Omental fat pad (tissue), 3 donors: ENCODE measurements at regions not wholly inside any gene's neighbourhood (a gene's known extent, or its start where the extent isn't known, plus 50 kb on each side); places are given as distances from the start of the nearest gene placed in this dataset.

Experiments used
- ATAC-seq: fragments of 150-250 bp; one replicate; pipeline ENCODE4 v1.9.1; 2016; ENCODE audit warnings: mild to moderate bottlenecking, moderate library complexity; ENCODE audit not compliant: low FRiP score
- DNase-seq: peaks from one replicate; pipeline ENCODE4 v3.0.0-alpha.2; 2019; ENCODE audit warnings: low spot score
- TF ChIP-seq, protein P1 (sequence below), 3 donors: fragments of 450-650 bp; IDR thresholded peaks; one replicate each; pipeline ENCODE4 v1.5.1; 2016 to 2017; ENCODE audit warnings: antibody characterized with exemption in 3 of 3, mild to moderate bottlenecking in 3 of 3, moderate library complexity in 2 of 3

DNA sequence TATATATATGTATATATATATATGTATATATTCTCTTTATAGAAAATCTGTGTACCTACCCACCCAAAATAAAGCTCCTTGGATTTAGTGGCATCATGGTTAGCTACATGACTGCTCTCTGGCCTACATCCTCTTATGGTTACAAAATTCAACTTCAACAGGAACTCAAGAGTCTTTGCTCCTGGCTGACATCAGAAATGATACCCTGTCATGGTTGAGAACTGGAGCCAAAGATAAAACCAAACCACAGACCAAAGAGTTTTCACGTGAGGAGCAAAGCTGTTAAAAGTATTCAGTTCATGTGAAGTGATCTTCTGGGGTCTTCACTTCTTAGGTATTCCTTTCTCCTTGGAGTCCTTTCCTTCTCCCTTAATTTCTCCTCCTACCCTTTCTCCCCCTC lies 476.3 kb downstream of the SOX11 start:
- no peak for ATAC-seq
- DNase-seq, result no peak
- TF ChIP-seq, protein P1, sequence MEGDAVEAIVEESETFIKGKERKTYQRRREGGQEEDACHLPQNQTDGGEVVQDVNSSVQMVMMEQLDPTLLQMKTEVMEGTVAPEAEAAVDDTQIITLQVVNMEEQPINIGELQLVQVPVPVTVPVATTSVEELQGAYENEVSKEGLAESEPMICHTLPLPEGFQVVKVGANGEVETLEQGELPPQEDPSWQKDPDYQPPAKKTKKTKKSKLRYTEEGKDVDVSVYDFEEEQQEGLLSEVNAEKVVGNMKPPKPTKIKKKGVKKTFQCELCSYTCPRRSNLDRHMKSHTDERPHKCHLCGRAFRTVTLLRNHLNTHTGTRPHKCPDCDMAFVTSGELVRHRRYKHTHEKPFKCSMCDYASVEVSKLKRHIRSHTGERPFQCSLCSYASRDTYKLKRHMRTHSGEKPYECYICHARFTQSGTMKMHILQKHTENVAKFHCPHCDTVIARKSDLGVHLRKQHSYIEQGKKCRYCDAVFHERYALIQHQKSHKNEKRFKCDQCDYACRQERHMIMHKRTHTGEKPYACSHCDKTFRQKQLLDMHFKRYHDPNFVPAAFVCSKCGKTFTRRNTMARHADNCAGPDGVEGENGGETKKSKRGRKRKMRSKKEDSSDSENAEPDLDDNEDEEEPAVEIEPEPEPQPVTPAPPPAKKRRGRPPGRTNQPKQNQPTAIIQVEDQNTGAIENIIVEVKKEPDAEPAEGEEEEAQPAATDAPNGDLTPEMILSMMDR (IDR thresholded peaks at IDR 0.05), result no peak

DNA sequence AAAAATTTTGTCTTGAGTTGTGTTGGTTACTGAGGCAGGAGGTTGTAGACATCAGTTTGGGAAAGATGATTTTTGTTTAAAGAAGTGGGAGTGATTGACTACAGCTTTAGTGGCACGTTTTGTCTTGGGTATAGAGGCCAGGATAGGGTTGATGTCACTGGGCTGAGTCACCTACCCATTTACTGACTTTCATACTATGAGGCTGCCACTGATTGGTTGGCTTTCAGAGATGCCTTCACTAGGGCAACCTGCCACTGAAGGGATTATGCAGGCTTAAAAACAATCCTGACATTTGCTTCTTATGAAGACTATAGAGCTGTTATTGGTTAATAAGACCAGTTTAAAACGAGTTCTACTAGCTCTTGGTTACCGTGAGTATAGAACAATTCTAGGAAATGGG lies 479.1 kb downstream of the SOX11 start:
- TF ChIP-seq, protein P1 (IDR thresholded peaks at IDR 0.05), result no peak
- ATAC-seq (no peak), DNase-seq (no peak)

DNA sequence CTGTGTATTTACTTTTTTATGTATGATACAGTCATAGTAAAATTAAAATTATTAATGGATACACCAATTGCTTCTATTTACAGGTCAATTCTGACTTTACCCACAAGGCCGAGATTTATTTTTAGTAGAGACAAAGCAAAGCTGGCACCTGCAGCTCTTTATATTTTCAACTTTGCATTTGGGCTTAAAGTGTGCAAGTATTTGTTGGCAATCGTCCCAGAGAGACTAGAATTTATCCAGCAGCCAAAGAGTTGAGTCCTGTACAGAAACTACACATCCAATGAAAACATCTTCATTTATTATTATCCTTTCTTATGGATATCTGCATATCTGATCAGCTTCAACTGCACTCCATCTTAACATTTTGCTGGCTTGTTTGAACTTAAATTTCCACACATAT lies 485.6 kb downstream of the SOX11 start:
- DNase-seq, result no peak
- TF ChIP-seq, protein P1 (IDR thresholded peaks at IDR 0.05), result no peak
- no peak for ATAC-seq

DNA sequence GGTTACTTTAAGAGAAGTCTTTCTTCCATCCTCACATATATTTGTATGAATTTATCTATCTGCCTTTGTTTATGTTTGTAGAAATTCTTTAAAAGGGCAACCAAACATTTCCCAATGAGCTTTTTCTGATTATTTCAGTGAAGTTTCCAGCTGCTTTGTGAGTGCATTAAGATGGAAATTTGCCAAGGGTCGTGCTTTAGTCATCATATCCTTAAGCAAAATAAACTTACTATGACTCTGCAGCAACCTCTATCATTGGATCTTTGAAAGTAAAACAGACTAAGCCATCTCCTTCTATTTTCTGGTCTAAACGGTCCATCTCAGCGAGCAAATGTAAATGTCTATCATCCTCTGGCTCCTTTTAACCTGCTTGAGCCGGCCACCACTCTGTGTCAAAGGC lies 489.3 kb downstream of the SOX11 start:
- no peak for ATAC-seq
- TF ChIP-seq, protein P1 (IDR thresholded peaks at IDR 0.05), result no peak
- no peak for DNase-seq

DNA sequence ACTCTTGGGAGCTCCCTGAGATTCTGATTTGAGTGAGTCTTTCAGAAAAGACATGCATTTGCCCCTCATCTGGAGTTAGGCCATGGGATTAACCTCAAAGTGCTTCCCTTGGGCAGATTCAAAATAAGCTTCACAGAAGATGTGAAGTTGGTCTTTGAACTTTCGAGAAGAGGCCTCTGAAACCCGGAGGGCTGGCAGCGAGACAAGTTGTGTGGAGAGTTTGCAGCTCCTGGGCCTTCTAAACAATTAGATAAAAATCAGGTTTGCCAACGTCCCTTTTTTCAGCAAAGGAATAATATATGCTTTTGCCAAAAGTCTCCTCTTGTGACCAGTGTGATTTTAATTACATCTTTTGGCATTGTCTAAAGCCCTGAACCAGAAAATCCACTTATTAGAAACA lies 489.7 kb downstream of the SOX11 start:
- ATAC-seq, result no peak
- DNase-seq, result no peak
- TF ChIP-seq, protein P1 (IDR thresholded peaks at IDR 0.05), result no peak

DNA sequence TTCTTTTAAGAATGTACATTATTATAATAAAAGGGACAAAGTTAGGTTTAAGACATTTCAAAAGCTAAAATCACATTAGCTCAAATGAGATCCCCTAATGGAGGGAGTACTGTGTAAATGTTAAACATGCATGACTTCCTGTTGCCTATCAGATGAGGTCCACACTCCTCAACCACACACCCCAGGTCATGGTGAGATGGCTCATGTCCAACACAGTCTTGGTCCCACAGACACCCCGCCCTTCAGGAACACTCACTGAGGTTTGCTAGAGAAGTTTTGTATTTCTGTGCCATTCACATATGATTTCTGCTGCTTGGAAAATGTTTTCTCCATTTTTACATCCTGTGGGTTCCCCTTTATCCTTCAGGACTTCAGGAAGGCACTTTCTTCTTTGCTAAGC lies 491.0 kb downstream of the SOX11 start:
- ATAC-seq, result no peak
- no peak for DNase-seq
- TF ChIP-seq, protein P1 (IDR thresholded peaks at IDR 0.05), result no peak

DNA sequence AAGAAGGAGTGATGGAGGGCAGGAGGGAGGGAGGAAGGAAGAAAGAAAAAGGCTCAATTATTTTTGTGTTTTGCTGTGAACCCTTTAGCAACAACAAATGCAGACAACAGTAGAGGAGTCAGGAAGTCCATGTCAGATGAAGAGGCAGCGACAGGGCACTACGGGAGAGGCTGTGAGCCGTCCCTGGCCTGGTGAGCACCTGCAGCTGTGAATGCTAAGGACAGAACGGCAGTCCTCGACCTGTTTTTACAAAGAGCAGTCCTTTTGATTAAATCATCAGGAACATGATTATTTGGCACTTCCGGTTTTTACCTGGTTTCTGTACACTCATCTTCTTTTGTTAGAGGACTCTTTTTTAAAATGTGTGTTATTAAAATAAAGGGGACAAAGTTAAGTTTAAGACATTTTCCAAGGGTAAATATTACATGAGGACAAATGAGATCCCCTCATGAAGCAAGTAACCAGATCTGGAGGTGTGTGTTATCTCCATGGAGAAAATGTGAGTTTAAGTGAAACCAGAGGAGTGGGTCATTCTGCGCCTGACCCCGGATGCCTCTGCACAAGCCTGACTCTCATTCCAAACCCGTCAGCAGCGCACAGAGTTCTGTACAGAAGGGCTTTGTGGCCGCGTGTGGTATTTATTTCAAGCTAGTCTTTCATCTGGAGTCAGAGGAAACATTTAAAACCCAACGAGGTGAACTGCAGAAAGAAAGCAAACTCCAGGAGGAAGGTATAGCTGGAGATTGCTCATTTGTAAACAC lies 492.5 kb downstream of the SOX11 start:
- ATAC-seq (no peak), DNase-seq (no peak)
- TF ChIP-seq, protein P1 (IDR thresholded peaks at IDR 0.05), result no peak
